ENCODE measurements at regions not wholly inside any gene's neighbourhood (a gene's known extent, or its start where the extent isn't known, plus 50 kb on each side); places are given as distances from the start of the nearest gene placed in this dataset.

DNA sequence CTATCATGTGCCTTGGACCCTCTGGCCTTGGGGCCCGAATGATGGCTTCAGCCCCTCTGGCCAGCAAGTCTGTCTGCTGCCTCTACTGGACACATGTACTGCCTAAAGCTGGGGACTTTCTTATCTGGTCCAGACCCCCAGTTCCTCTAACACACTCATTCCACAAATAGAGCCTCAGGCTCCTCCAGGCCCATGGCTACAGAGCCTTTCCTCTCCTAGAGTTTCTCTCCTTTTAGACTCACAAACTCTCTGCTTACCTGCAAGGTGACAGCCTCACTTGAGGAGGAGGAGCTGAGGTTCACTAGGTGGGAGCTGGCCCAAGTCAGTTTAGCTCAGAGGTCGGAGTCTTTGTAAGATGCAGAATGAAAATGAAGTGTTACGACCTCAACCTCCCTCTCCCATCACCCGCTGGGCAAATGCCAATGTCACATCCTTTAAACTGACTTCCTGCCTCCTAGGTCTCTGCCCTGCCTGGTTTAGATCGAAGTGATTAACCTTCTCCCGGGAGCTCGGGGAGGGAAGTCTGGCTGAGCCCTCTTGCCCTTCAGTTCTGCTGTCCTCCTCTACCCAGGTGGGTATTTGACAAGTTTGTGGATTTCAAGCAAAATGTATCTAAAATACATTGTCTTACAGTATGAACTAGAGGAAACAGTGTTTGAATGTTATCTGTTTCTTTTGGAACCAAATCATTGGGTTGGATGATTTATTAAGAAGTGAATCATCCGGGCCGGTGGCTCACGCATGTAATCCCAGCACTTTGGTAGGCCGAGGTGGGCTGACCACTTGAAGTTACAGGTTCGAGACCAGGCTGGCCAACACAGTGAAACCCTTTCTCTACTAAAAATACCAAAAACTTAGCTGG is 71.9 kb upstream of the TNS3 start:
- TF ChIP-seq POLR2A (IDR thresholded peaks at IDR 0.05) (no peak), POLR2AphosphoS5 (IDR thresholded peaks at IDR 0.05) (no peak)
- TF ChIP-seq, protein P1, sequence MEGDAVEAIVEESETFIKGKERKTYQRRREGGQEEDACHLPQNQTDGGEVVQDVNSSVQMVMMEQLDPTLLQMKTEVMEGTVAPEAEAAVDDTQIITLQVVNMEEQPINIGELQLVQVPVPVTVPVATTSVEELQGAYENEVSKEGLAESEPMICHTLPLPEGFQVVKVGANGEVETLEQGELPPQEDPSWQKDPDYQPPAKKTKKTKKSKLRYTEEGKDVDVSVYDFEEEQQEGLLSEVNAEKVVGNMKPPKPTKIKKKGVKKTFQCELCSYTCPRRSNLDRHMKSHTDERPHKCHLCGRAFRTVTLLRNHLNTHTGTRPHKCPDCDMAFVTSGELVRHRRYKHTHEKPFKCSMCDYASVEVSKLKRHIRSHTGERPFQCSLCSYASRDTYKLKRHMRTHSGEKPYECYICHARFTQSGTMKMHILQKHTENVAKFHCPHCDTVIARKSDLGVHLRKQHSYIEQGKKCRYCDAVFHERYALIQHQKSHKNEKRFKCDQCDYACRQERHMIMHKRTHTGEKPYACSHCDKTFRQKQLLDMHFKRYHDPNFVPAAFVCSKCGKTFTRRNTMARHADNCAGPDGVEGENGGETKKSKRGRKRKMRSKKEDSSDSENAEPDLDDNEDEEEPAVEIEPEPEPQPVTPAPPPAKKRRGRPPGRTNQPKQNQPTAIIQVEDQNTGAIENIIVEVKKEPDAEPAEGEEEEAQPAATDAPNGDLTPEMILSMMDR (IDR thresholded peaks at IDR 0.05) = no peak

All from gastroesophageal sphincter (tissue), 3 donors.